ENCODE measurements at regions not wholly inside any gene's neighbourhood (a gene's known extent, or its start where the extent isn't known, plus 50 kb on each side); places are given as distances from the start of the nearest gene placed in this dataset.

DNA sequence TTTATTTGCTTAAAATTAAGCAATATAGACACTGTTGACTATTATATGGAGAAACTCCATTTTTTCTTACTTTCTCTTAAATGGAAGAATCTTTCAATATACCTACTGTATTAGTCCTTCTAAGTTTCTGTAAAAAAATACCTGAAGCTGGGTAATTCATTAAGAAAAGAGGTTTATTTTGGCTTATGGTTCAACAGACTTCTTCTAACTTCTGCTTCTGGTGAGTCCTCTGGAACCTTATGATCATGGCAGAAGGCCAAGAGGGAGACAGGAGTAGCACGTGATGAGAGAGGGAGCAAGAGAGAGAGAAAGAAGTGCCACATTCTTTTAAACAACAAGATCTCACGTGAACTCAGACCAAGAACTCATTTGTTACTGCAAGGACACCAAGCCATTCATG is 573.3 kb downstream of the MCTP2 start:
- WGBS, 2 donors: 48 to 65% methylated on average over 2 of the region's 2 CpGs
- no peak overlapping the region for H3K27ac ChIP-seq
- no peak for DNase-seq
- H3K36me3 ChIP-seq: no peaks in the 10 kb centered on the region
- H3K27me3 ChIP-seq: no peaks in the 10 kb centered on the region
- intact Hi-C loops (cut with DNase I): no loop called here
- no peak overlapping the region for H3K4me3 ChIP-seq
- no peaks in the 10 kb centered on the region for H3K4me1 ChIP-seq
- TF ChIP-seq POLR2AphosphoS5 (IDR thresholded peaks at IDR 0.05) (no peak), POLR2A (IDR thresholded peaks at IDR 0.05) (no peak), CTCF (IDR thresholded peaks at IDR 0.05) (no peak), EP300 (IDR thresholded peaks at IDR 0.05) (no peak)
- no peaks in the 10 kb centered on the region for H3K9me3 ChIP-seq

DNA sequence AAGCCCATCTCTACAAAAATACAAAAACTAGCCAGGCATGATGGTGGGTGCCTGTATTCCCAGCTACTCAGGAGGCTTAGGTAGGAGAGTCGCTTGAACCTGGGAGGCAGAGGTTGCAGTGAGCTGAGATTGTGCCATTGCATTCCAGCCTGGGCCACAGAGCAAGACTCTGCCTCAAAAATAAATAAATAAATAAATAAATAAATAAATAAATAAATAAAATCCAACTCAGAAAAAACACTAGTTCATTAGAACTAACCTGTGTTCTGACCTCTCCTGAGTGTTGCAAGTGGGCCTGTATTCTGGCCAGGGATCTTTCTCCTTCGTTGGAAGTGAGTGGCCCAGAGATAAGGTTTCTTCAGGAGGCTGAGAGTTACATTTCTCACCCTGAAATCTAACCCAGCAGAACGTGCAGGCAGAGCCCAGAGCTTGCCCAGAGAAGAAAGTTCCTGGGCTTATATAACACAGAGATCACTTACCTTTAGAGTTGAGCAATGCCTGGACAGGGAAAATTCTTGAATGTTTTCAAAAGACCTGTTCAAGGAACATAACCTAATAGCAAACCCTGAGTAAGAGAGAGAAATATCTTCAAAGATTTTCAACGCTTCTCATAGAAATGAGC is 583.9 kb downstream of the MCTP2 start:
- no peaks in the 10 kb centered on the region for H3K4me1 ChIP-seq

GRCh38 chr15:94815914-94816313 is 584.6 kb downstream of the MCTP2 start:
- intact Hi-C loops (cut with DNase I): no loop called here
- Histone ChIP-seq H3K4me1 (no peaks in the 10 kb centered on the region), H3K4me3 (no peak overlapping the region), H3K27ac (no peak overlapping the region), H3K36me3 (no peaks in the 10 kb centered on the region), H3K27me3 (no peaks in the 10 kb centered on the region), H3K9me3 (no peaks in the 10 kb centered on the region)
- no peak for DNase-seq
- 87 to 89% methylated on average over 5 of the region's 5 CpGs for WGBS, 2 donors
- no peak for TF ChIP-seq POLR2A (IDR thresholded peaks at IDR 0.05)
- TF ChIP-seq EP300 (IDR thresholded peaks at IDR 0.05): no peak
- no peak for TF ChIP-seq POLR2AphosphoS5 (IDR thresholded peaks at IDR 0.05)
- no peak for TF ChIP-seq CTCF (IDR thresholded peaks at IDR 0.05)

More for the DNA sequence above, 583.9 kb downstream of the MCTP2 start:
- H3K36me3 ChIP-seq: no peaks in the 10 kb centered on the region
- intact Hi-C loops (cut with DNase I): no loop called here
- TF ChIP-seq EP300 (IDR thresholded peaks at IDR 0.05): no peak
- no peak for TF ChIP-seq CTCF (IDR thresholded peaks at IDR 0.05)
- TF ChIP-seq POLR2AphosphoS5 (IDR thresholded peaks at IDR 0.05): no peak
- no peak for TF ChIP-seq POLR2A (IDR thresholded peaks at IDR 0.05)
- 78 to 81% methylated on average over 4 of the region's 4 CpGs for WGBS, 2 donors
- no peaks in the 10 kb centered on the region for H3K9me3 ChIP-seq
- no peak for DNase-seq
- no peaks in the 10 kb centered on the region for H3K27me3 ChIP-seq
- no peak overlapping the region for H3K4me3 ChIP-seq
- no peak overlapping the region for H3K27ac ChIP-seq

DNA sequence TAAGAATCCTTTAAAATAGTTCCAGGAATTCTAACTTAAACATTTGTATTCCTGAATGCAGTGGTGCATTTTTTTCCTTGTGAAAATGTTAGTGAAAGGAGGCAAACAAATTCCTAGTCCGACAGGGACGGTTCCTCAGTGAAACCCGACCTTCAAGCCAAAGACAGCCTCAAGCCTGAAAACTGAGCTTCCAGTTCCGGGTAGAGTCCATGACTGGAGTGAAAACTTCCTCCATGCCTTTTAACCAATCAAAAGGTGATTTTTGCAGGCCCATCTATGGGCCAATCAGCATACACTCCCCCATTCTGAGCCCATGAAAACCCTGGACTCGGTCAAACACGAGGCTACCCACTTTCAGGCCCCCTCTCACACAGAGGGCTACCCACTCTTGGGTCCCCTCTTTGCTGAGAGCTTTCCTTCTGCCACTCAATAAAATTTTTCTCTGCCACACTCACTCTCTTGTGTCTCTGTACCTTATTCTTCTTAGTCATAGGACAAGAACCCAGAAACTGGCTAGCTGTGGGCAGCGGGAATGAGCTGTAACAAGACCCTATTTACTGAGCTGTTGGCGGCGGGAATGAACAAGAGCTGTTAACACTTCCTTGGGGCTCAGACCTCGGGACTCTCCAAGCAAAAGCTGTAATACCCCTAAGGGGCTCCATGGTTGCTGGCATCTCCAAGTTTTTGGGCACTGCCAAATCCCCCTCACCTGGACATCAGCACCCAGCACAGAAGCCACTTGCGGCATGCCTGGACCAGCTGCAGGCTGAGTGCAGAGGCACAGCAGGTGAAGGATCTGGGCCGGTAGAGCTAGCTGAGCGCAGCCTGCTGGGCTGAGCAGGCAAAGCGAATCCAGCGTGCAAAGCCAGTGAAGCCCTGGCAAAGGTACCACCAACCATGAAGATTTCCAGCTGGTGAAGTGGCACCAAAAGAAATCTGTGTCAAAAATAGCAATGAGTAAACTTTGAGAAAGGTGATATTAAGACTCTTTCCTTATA is 598.8 kb downstream of the MCTP2 start:
- WGBS, 2 donors: 94% methylated on average over 15 of the region's 15 CpGs
- H3K4me3 ChIP-seq: no peak overlapping the region
- DNase-seq: no peak
- peaks cover 0 to 2% (median 0%) of the 10 kb centered on the region in 4 donors for H3K9me3 ChIP-seq
- H3K27me3 ChIP-seq: no peaks in the 10 kb centered on the region
- H3K4me1 ChIP-seq: no peaks in the 10 kb centered on the region
- intact Hi-C loops (cut with DNase I): no loop called here
- no peaks in the 10 kb centered on the region for H3K36me3 ChIP-seq
- TF ChIP-seq POLR2A (IDR thresholded peaks at IDR 0.05): no peak
- no peak for TF ChIP-seq CTCF (IDR thresholded peaks at IDR 0.05)
- TF ChIP-seq POLR2AphosphoS5 (IDR thresholded peaks at IDR 0.05): no peak
- TF ChIP-seq EP300 (IDR thresholded peaks at IDR 0.05): no peak
- H3K27ac ChIP-seq: no peak overlapping the region
